Astrocyte (in vitro differentiated cells and primary cell): ENCODE measurements at regions not wholly inside any gene's neighbourhood (a gene's known extent, or its start where the extent isn't known, plus 50 kb on each side); places are given as distances from the start of the nearest gene placed in this dataset.
A peak's percentile ranks its signal among the peaks of the same experiment; 100 is the strongest.

Source experiments
- DNase-seq: peaks from one replicate; pipeline ENCODE4 v3.0.0-alpha.2; 2010; ENCODE audit warnings: low read depth
- FAIRE-seq: peaks from 2 replicates; lab custom pipeline; 2011; peaks lifted over from hg19 to GRCh38; lab: Jason Lieb, UNC
- H2AFZ ChIP-seq: 2 replicates; pipeline ENCODE4 v1.6.0; 2012; ENCODE audit warnings: low read depth, low read length, inconsistent platforms
- H3K27ac ChIP-seq: 2 replicates; pipeline ENCODE4 v1.5.1; 2011; ENCODE audit warnings: low read depth, low read length, inconsistent platforms
- H3K27me3 ChIP-seq: 2 replicates; pipeline ENCODE4 v1.6.0; 2011; ENCODE audit warnings: low read length, inconsistent platforms; ENCODE audit not compliant: insufficient read depth
- H3K36me3 ChIP-seq: 2 replicates; pipeline ENCODE4 v1.5.1; 2011; ENCODE audit warnings: low read length, inconsistent platforms; ENCODE audit not compliant: insufficient read depth
- H3K4me1 ChIP-seq: 2 replicates; pipeline ENCODE4 v1.5.1; 2011; ENCODE audit warnings: low read length, inconsistent platforms; ENCODE audit not compliant: insufficient read depth
- H3K4me2 ChIP-seq: 2 replicates; pipeline ENCODE4 v1.6.0; 2012; ENCODE audit warnings: low read length, inconsistent platforms
- H3K4me3 ChIP-seq: 2 replicates; pipeline ENCODE4 v1.5.1; 2011; ENCODE audit warnings: low read depth, mild to moderate bottlenecking, low read length, inconsistent platforms; ENCODE audit not compliant: insufficient read depth
- H3K79me2 ChIP-seq: 2 replicates; pipeline ENCODE4 v1.6.0; 2012; ENCODE audit warnings: mild to moderate bottlenecking, low read length, inconsistent platforms; ENCODE audit not compliant: insufficient read depth
- H3K9ac ChIP-seq: 2 replicates; pipeline ENCODE4 v1.6.0; 2012; ENCODE audit warnings: mild to moderate bottlenecking, low read length, inconsistent platforms
- H3K9me3 ChIP-seq: 2 replicates; pipeline ENCODE4 v1.5.1; 2012; ENCODE audit warnings: low read depth, mild to moderate bottlenecking, low read length, inconsistent platforms; ENCODE audit not compliant: insufficient read depth
- H4K20me1 ChIP-seq: 2 replicates; pipeline ENCODE4 v1.6.0; 2012; ENCODE audit warnings: low read length, inconsistent platforms; ENCODE audit not compliant: insufficient read depth
- H3K27ac Mint-ChIP-seq: one replicate; pipeline ENCODE4 v1.8.0; 2021; ENCODE audit warnings: mild to moderate bottlenecking, mixed read lengths; ENCODE audit not compliant: unreplicated experiment
- H3K27me3 Mint-ChIP-seq: one replicate; pipeline ENCODE4 v1.8.0; 2021; ENCODE audit warnings: low read depth, mixed read lengths; ENCODE audit not compliant: unreplicated experiment
- H3K36me3 Mint-ChIP-seq: one replicate; pipeline ENCODE4 v1.8.0; 2021; ENCODE audit warnings: low read depth, mixed read lengths; ENCODE audit not compliant: unreplicated experiment
- H3K4me1 Mint-ChIP-seq: one replicate; pipeline ENCODE4 v1.8.0; 2021; ENCODE audit warnings: low read depth, mixed read lengths; ENCODE audit not compliant: unreplicated experiment
- H3K4me3 Mint-ChIP-seq: one replicate; pipeline ENCODE4 v1.8.0; 2021; ENCODE audit warnings: mild to moderate bottlenecking, moderate library complexity, mixed read lengths; ENCODE audit not compliant: unreplicated experiment
- H3K9me3 Mint-ChIP-seq: one replicate; pipeline ENCODE4 v1.8.0; 2021; ENCODE audit warnings: mild to moderate bottlenecking, mixed read lengths; ENCODE audit not compliant: unreplicated experiment
- CTCF ChIP-seq: IDR thresholded peaks from 2 replicates; pipeline ENCODE4 v1.5.1; 2011; ENCODE audit warnings: low read depth, mild to moderate bottlenecking, inconsistent platforms, low read length, moderate library complexity; ENCODE audit not compliant: insufficient read depth
- EZH2 ChIP-seq: IDR thresholded peaks from 2 replicates; pipeline ENCODE4 v1.6.1; 2012; ENCODE audit warnings: mild to moderate bottlenecking, low read length, inconsistent platforms; ENCODE audit not compliant: insufficient read depth

- TF ChIP-seq CTCF (no peak), EZH2 (no peak)
- DNase-seq (no peak), FAIRE-seq (no peak)
- peaks cover 6% of the 10 kb centered on the region for H3K9me3 Mint-ChIP-seq
- Histone ChIP-seq H2AFZ (no peak overlapping the region), H3K4me3 (no peak overlapping the region), H3K27ac (no peak overlapping the region), H3K9ac (no peak overlapping the region), H3K27me3 (peaks cover 2% of the 10 kb centered on the region), H3K36me3 (no peaks in the 10 kb centered on the region), H3K4me1 (no peaks in the 10 kb centered on the region), H3K9me3 (no peaks in the 10 kb centered on the region), H4K20me1 (no peaks in the 10 kb centered on the region), H3K79me2 (no peaks in the 10 kb centered on the region), H3K4me2 (no peak overlapping the region)
- H3K36me3 Mint-ChIP-seq = no peaks in the 10 kb centered on the region
- H3K27ac Mint-ChIP-seq = no peak overlapping the region
- no peaks in the 10 kb centered on the region for H3K27me3 Mint-ChIP-seq
- no peaks in the 10 kb centered on the region for H3K4me1 Mint-ChIP-seq
- H3K4me3 Mint-ChIP-seq = no peak overlapping the region
Measured at GRCh38 chr12:128068211-128068610, 198.8 kb upstream of the TMEM132C start.

- no peaks in the 10 kb centered on the region for H3K36me3 ChIP-seq
- H3K4me3 Mint-ChIP-seq = no peak overlapping the region
- H3K36me3 Mint-ChIP-seq = no peaks in the 10 kb centered on the region
- H3K4me1 Mint-ChIP-seq = no peaks in the 10 kb centered on the region
- no peaks in the 10 kb centered on the region for H4K20me1 ChIP-seq
- no peaks in the 10 kb centered on the region for H3K9me3 ChIP-seq
- FAIRE-seq (peak; percentile 75), DNase-seq (peak; percentile 53)
- H3K4me1 ChIP-seq = no peaks in the 10 kb centered on the region
- H3K4me3 ChIP-seq = no peak overlapping the region
- TF ChIP-seq EZH2 (no peak), CTCF (peak; percentile 93)
- no peak overlapping the region for H2AFZ ChIP-seq
- H3K27me3 Mint-ChIP-seq = no peaks in the 10 kb centered on the region
- no peak overlapping the region for H3K9ac ChIP-seq
- peaks cover 11% of the 10 kb centered on the region for H3K9me3 Mint-ChIP-seq
- H3K27ac ChIP-seq = no peak overlapping the region
- H3K27me3 ChIP-seq = peaks cover 2% of the 10 kb centered on the region
- H3K79me2 ChIP-seq = no peaks in the 10 kb centered on the region
- H3K4me2 ChIP-seq = no peak overlapping the region
- H3K27ac Mint-ChIP-seq = no peak overlapping the region
Measured at GRCh38 chr12:128069359-128069997, 197.5 kb upstream of the TMEM132C start.

GRCh38 chr12:128073937-128074336 is 193.0 kb upstream of the TMEM132C start:
- FAIRE-seq (no peak), DNase-seq (no peak)
- no peaks in the 10 kb centered on the region for H3K4me1 Mint-ChIP-seq
- no peak overlapping the region for H3K27ac Mint-ChIP-seq
- H3K4me2 ChIP-seq = no peak overlapping the region
- H2AFZ ChIP-seq = no peak overlapping the region
- H3K27me3 Mint-ChIP-seq = no peaks in the 10 kb centered on the region
- H3K9ac ChIP-seq = no peak overlapping the region
- H3K4me3 Mint-ChIP-seq = no peak overlapping the region
- H3K4me1 ChIP-seq = peaks cover 22% of the 10 kb centered on the region
- no peaks in the 10 kb centered on the region for H3K27me3 ChIP-seq
- H3K36me3 ChIP-seq = no peaks in the 10 kb centered on the region
- TF ChIP-seq EZH2 (no peak), CTCF (no peak)
- H3K4me3 ChIP-seq = no peak overlapping the region
- no peaks in the 10 kb centered on the region for H3K9me3 ChIP-seq
- H3K27ac ChIP-seq = no peak overlapping the region
- H3K79me2 ChIP-seq = no peaks in the 10 kb centered on the region
- peaks cover 17% of the 10 kb centered on the region for H3K9me3 Mint-ChIP-seq
- H4K20me1 ChIP-seq = no peaks in the 10 kb centered on the region
- no peaks in the 10 kb centered on the region for H3K36me3 Mint-ChIP-seq
